ENCODE measurements at regions not wholly inside any gene's neighbourhood (a gene's known extent, or its start where the extent isn't known, plus 50 kb on each side); places are given as distances from the start of the nearest gene placed in this dataset.

- H3K4me3 ChIP-seq (ENCODE audit: low read length), result no peak overlapping the region
- DNase-seq (ENCODE audit: low read depth, low spot score), result no peak
Observed at GRCh38 chr4:27574743-27575142, 714.1 kb downstream of the STIM2 start.

- DNase-seq (ENCODE audit: low read depth, low spot score), result no peak
- H3K4me3 ChIP-seq (ENCODE audit: low read length), result no peak overlapping the region
Observed at GRCh38 chr4:27577951-27578350, 717.3 kb downstream of the STIM2 start.

GRCh38 chr4:27592738-27593137 is 732.1 kb downstream of the STIM2 start:
- H3K4me3 ChIP-seq (ENCODE audit: low read length), result no peak overlapping the region
- no peak for DNase-seq (ENCODE audit: low read depth, low spot score)

- no peak for DNase-seq (ENCODE audit: low read depth, low spot score)
- H3K4me3 ChIP-seq (ENCODE audit: low read length), result no peak overlapping the region
Observed at GRCh38 chr4:27594922-27595321, 734.3 kb downstream of the STIM2 start.

- no peak overlapping the region for H3K4me3 ChIP-seq (ENCODE audit: low read length)
Observed at GRCh38 chr4:27595571-27596360, 735.1 kb downstream of the STIM2 start.

GRCh38 chr4:27602172-27602571 is 741.5 kb downstream of the STIM2 start:
- DNase-seq (ENCODE audit: low read depth, low spot score), result no peak
- no peak overlapping the region for H3K4me3 ChIP-seq (ENCODE audit: low read length)

More at GRCh38 chr4:27595571-27596360, 735.1 kb downstream of the STIM2 start:
- DNase-seq (ENCODE audit: low read depth, low spot score), result no peak

GRCh38 chr4:27604692-27605091 is 744.1 kb downstream of the STIM2 start:
- no peak overlapping the region for H3K4me3 ChIP-seq (ENCODE audit: low read length)
- no peak for DNase-seq (ENCODE audit: low read depth, low spot score)

GRCh38 chr4:27616166-27616565 is 755.5 kb downstream of the STIM2 start:
- DNase-seq (ENCODE audit: low read depth, low spot score), result no peak
- H3K4me3 ChIP-seq (ENCODE audit: low read length), result no peak overlapping the region

- no peak for DNase-seq (ENCODE audit: low read depth, low spot score)
- H3K4me3 ChIP-seq (ENCODE audit: low read length), result no peak overlapping the region
Observed at GRCh38 chr4:27619435-27619834, 758.8 kb downstream of the STIM2 start.

- DNase-seq (ENCODE audit: low read depth, low spot score), result no peak
- no peak overlapping the region for H3K4me3 ChIP-seq (ENCODE audit: low read length)
Observed at GRCh38 chr4:27620886-27621285, 760.2 kb downstream of the STIM2 start.

GRCh38 chr4:27624749-27625148 is 764.1 kb downstream of the STIM2 start:
- H3K4me3 ChIP-seq (ENCODE audit: low read length), result no peak overlapping the region
- DNase-seq (ENCODE audit: low read depth, low spot score), result no peak

- no peak overlapping the region for H3K4me3 ChIP-seq (ENCODE audit: low read length)
- no peak for DNase-seq (ENCODE audit: low read depth, low spot score)
Observed at GRCh38 chr4:27628609-27629008, 768.0 kb downstream of the STIM2 start.

GRCh38 chr4:27629532-27630225 is 769.0 kb downstream of the STIM2 start:
- DNase-seq (ENCODE audit: low read depth, low spot score), result no peak
- no peak overlapping the region for H3K4me3 ChIP-seq (ENCODE audit: low read length)

- H3K4me3 ChIP-seq (ENCODE audit: low read length), result no peak overlapping the region
- DNase-seq (ENCODE audit: low read depth, low spot score), result no peak
Observed at GRCh38 chr4:27635936-27636913, 775.6 kb downstream of the STIM2 start.

- H3K4me3 ChIP-seq (ENCODE audit: low read length), result no peak overlapping the region
- DNase-seq (ENCODE audit: low read depth, low spot score), result no peak
Observed at GRCh38 chr4:27638163-27638915, 777.7 kb downstream of the STIM2 start.

- DNase-seq (ENCODE audit: low read depth, low spot score), result no peak
- H3K4me3 ChIP-seq (ENCODE audit: low read length), result no peak overlapping the region
Observed at GRCh38 chr4:27643101-27643500, 782.5 kb downstream of the STIM2 start.

GRCh38 chr4:27648416-27648815 is 787.8 kb downstream of the STIM2 start:
- no peak for DNase-seq (ENCODE audit: low read depth, low spot score)
- H3K4me3 ChIP-seq (ENCODE audit: low read length), result no peak overlapping the region

GRCh38 chr4:27662426-27662825 is 801.8 kb downstream of the STIM2 start:
- H3K4me3 ChIP-seq (ENCODE audit: low read length), result no peak overlapping the region
- DNase-seq (ENCODE audit: low read depth, low spot score), result peak; percentile 41

- DNase-seq (ENCODE audit: low read depth, low spot score), result peak; percentile 6
- no peak overlapping the region for H3K4me3 ChIP-seq (ENCODE audit: low read length)
Observed at GRCh38 chr4:27666943-27667342, 806.3 kb downstream of the STIM2 start.

All from Jurkat, Clone E6-1 (cell line).